HepG2 (cell line): ENCODE measurements at regions not wholly inside any gene's neighbourhood (a gene's known extent, or its start where the extent isn't known, plus 50 kb on each side); places are given as distances from the start of the nearest gene placed in this dataset.

Experiments
- ISL2 ChIP-seq: sonication (generic); formaldehyde crosslinking; IDR thresholded peaks from 2 replicates; pipeline ENCODE4 v1.5.0; 2020; ENCODE audit warnings: missing genetic modification reagents
- MXI1 ChIP-seq: IDR thresholded peaks from 3 replicates; pipeline ENCODE4 v1.6.1; 2012; ENCODE audit warnings: low read depth, low read length, inconsistent platforms, borderline replicate concordance
- NFRKB ChIP-seq: fragments of 450-650 bp; IDR thresholded peaks from 2 replicates; pipeline ENCODE4 v1.6.1; 2017
- SKIL ChIP-seq: sonication (generic); formaldehyde crosslinking; IDR thresholded peaks from 2 replicates; pipeline ENCODE4 v1.8.0; 2022; ENCODE audit warnings: missing genetic modification reagents, mild to moderate bottlenecking, moderate library complexity, borderline replicate concordance

- TF ChIP-seq MXI1 (no peak), ISL2 (no peak), NFRKB (no peak), SKIL (no peak)
These were observed 51.2 kb upstream of the RMDN2 start for GRCh38 chr2:37873749-37874330.
